Endodermal cell (in vitro differentiated cells): ENCODE measurements at regions not wholly inside any gene's neighbourhood (a gene's known extent, or its start where the extent isn't known, plus 50 kb on each side); places are given as distances from the start of the nearest gene placed in this dataset.

ENCODE experiments used
- DNase-seq: peaks from one replicate; pipeline ENCODE4 v3.0.0-alpha.2; 2017
- H3K27ac ChIP-seq: 2 replicates; pipeline ENCODE4 v1.5.1; 2013; ENCODE audit warnings: mild to moderate bottlenecking, low read depth, low read length, moderate library complexity
- H3K27me3 ChIP-seq: 2 replicates; pipeline ENCODE4 v1.6.1; 2013; ENCODE audit warnings: mild to moderate bottlenecking, low read length, moderate library complexity; ENCODE audit not compliant: insufficient read depth, control insufficient read depth, poor library complexity, severe bottlenecking
- H3K36me3 ChIP-seq: 2 replicates; pipeline ENCODE4 v1.7.0; 2013; ENCODE audit warnings: mild to moderate bottlenecking, low read length, moderate library complexity; ENCODE audit not compliant: control insufficient read depth, insufficient read depth
- H3K4me1 ChIP-seq: one replicate; pipeline ENCODE4 v1.7.0; 2013; ENCODE audit warnings: low read length; ENCODE audit not compliant: control insufficient read depth, insufficient read depth
- H3K4me3 ChIP-seq: 2 replicates; pipeline ENCODE4 v1.5.1; 2013; ENCODE audit warnings: mild to moderate bottlenecking, low read length, moderate library complexity
- H3K9ac ChIP-seq: 2 replicates; pipeline ENCODE4 v1.6.1; 2013; ENCODE audit warnings: mild to moderate bottlenecking, low read length, moderate library complexity; ENCODE audit not compliant: poor library complexity, severe bottlenecking; ENCODE audit errors: extremely low read depth
- H3K9me3 ChIP-seq: 2 replicates; pipeline ENCODE4 v1.6.1; 2013; ENCODE audit warnings: mild to moderate bottlenecking, low read length, moderate library complexity; ENCODE audit not compliant: control insufficient read depth
- H3K27ac Mint-ChIP-seq: 2 replicates; pipeline ENCODE4 v1.8.0; 2020; ENCODE audit warnings: mixed read lengths
- H3K27me3 Mint-ChIP-seq: 2 replicates; pipeline ENCODE4 v1.8.0; 2021; ENCODE audit warnings: mild to moderate bottlenecking, mixed read lengths; ENCODE audit not compliant: insufficient read depth
- H3K36me3 Mint-ChIP-seq: 2 replicates; pipeline ENCODE4 v1.8.0; 2020; ENCODE audit warnings: low read depth, mixed read lengths
- H3K4me1 Mint-ChIP-seq: 2 replicates; pipeline ENCODE4 v1.8.0; 2020; ENCODE audit warnings: mixed read lengths
- H3K4me3 Mint-ChIP-seq: 2 replicates; pipeline ENCODE4 v1.8.0; 2020; ENCODE audit warnings: mild to moderate bottlenecking, moderate library complexity, mixed read lengths
- H3K9me3 Mint-ChIP-seq: 2 replicates; pipeline ENCODE4 v1.8.0; 2020; ENCODE audit warnings: mild to moderate bottlenecking, mixed read lengths
- WGBS, 2 experiments: methylation state at CpG; one replicate each; pipeline versions ENCODE4 v1.1.5 to v1.1.7; 2013; ENCODE audit warnings: missing lambda C conversion rate in 2 of 2, mixed read lengths in 1 of 2; ENCODE audit not compliant: insufficient coverage in 1 of 2, insufficient read length in 1 of 2; 5-methylcytosine and 5-hydroxymethylcytosine counted together
- TF ChIP-seq, protein P1 (sequence below): fragments of 200-600 bp; sonication (generic); conservative IDR thresholded peaks from 2 replicates; pipeline ENCODE4 v1.5.0; 2021; ENCODE audit warnings: antibody characterized with exemption, mild to moderate bottlenecking

DNA sequence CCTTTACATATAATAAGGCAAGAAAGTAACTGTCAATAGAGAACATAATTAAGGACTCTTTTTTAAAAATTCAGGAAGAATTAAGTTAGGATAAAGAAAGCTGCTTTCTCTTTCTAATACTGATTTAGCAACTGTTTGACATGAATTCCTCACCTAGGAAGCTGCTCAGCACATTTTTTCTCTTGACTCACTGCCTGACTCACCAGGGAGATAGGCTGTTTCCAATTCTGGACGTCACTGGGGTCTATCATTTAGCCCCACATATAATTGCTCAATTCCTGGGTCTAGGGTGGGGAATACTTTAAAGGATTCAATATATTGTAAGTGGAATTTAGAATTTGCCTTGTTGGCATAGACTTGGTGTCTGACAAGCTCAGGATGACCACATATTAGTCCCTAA is 50.8 kb upstream of the UGP2 start:
- Mint-ChIP-seq H3K27ac (no peak overlapping the region), H3K36me3 (no peaks in the 10 kb centered on the region), H3K4me3 (no peak overlapping the region), H3K4me1 (no peaks in the 10 kb centered on the region), H3K9me3 (no peaks in the 10 kb centered on the region), H3K27me3 (no peaks in the 10 kb centered on the region)
- Histone ChIP-seq H3K9me3 (no peaks in the 10 kb centered on the region), H3K36me3 (no peaks in the 10 kb centered on the region), H3K4me1 (no peaks in the 10 kb centered on the region), H3K27me3 (no peaks in the 10 kb centered on the region), H3K4me3 (no peak overlapping the region), H3K9ac (no peak overlapping the region), H3K27ac (no peak overlapping the region)
- WGBS, 2 experiments, result 60% methylated on average over 1 of the region's 1 CpG; no CpG with 5 or more reads in 1 of the 2 experiments
- DNase-seq, result no peak
- TF ChIP-seq, protein P1, sequence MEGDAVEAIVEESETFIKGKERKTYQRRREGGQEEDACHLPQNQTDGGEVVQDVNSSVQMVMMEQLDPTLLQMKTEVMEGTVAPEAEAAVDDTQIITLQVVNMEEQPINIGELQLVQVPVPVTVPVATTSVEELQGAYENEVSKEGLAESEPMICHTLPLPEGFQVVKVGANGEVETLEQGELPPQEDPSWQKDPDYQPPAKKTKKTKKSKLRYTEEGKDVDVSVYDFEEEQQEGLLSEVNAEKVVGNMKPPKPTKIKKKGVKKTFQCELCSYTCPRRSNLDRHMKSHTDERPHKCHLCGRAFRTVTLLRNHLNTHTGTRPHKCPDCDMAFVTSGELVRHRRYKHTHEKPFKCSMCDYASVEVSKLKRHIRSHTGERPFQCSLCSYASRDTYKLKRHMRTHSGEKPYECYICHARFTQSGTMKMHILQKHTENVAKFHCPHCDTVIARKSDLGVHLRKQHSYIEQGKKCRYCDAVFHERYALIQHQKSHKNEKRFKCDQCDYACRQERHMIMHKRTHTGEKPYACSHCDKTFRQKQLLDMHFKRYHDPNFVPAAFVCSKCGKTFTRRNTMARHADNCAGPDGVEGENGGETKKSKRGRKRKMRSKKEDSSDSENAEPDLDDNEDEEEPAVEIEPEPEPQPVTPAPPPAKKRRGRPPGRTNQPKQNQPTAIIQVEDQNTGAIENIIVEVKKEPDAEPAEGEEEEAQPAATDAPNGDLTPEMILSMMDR, result no peak

DNA sequence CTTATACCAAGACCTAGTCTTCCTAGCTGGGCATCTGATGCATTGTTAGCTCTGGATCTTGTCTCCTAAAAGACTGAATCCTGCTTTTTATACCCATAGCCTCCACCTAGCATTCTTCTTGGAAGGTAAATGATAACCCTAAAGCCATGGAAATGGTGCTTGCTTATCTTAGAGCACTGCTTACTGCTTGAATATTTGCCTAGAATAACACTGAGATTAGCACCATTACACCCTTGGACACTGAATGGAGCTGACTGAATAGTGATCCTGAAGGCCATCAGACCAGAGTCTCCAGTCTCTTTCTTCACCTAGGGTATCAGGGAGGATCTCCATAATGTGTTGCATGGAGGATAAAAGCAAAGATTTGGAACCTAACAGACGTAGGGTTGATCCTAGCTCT is 50.3 kb upstream of the UGP2 start:
- no peaks in the 10 kb centered on the region for H3K36me3 ChIP-seq
- H3K9me3 ChIP-seq, result no peaks in the 10 kb centered on the region
- Mint-ChIP-seq H3K4me3 (no peak overlapping the region), H3K9me3 (no peaks in the 10 kb centered on the region), H3K36me3 (no peaks in the 10 kb centered on the region), H3K27ac (no peak overlapping the region), H3K4me1 (peaks cover under 1% of the 10 kb centered on the region), H3K27me3 (no peaks in the 10 kb centered on the region)
- TF ChIP-seq, protein P1, result no peak
- H3K27me3 ChIP-seq, result no peaks in the 10 kb centered on the region
- no peak overlapping the region for H3K27ac ChIP-seq
- 90% methylated on average over 1 of the region's 1 CpG; no CpG with 5 or more reads in 1 of the 2 experiments for WGBS, 2 experiments
- no peak overlapping the region for H3K9ac ChIP-seq
- no peak for DNase-seq
- no peaks in the 10 kb centered on the region for H3K4me1 ChIP-seq
- H3K4me3 ChIP-seq, result no peak overlapping the region
